ENCODE measurements at regions not wholly inside any gene's neighbourhood (a gene's known extent, or its start where the extent isn't known, plus 50 kb on each side); places are given as distances from the start of the nearest gene placed in this dataset.

GRCh38 chr5:114940709-114941108 is 229.0 kb downstream of the TRIM36 start:
- WGBS, 10 experiments, result 0 to 100% (median 37%) methylated on average over 1 of the region's 1 CpG
- no peak overlapping the region for H3K27ac ChIP-seq
- in situ Hi-C loops (cut with MboI; ENCODE audit: low pct_unique_long_range_greater_than_20kb in 2 of 9, low sequenced_read_pairs in 9 of 9, unreplicated experiment in 9 of 9), result no loop called here

DNA sequence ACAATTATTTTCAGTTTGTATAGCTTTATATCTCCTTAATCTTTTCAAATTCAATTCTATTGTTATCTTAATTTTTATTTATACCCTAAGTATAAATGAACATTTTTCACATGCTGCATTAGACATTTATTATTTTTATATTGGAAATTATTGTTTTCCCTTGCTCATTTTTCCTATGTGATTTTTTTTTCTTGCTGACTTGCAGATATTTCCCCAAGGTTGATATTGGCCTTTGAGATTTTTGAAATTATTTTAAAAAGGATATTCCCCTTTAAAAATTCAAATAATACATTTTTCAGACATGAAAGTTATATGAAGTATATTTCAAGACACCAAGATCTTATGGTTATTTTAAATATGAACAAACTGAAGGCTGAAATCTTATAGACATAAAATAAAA is 234.2 kb downstream of the TRIM36 start:
- in situ Hi-C loops (cut with MboI; ENCODE audit: low pct_unique_long_range_greater_than_20kb in 2 of 9, low sequenced_read_pairs in 9 of 9, unreplicated experiment in 9 of 9), result no loop called here
- no peak for ATAC-seq (replicated peaks in 6 of 8)
- H3K4me3 ChIP-seq, result no peak overlapping the region

More at GRCh38 chr5:114940709-114941108, 229.0 kb downstream of the TRIM36 start:
- ATAC-seq (replicated peaks in 6 of 8), result no peak
- no peaks in the 10 kb centered on the region for H3K4me1 ChIP-seq (replicated peaks in 1 of 2)
- H3K4me3 ChIP-seq, result no peak overlapping the region

GRCh38 chr5:114928644-114929462 is 240.9 kb downstream of the TRIM36 start:
- 8 to 90% (median 71%) methylated on average over 1 to 11 of the region's 32 CpGs; no CpG with 5 or more reads in 4 of the 10 experiments for WGBS, 10 experiments
- Histone ChIP-seq H3K4me3 (no peak overlapping the region), H3K4me1 (replicated peaks in 1 of 2) (no peaks in the 10 kb centered on the region), H3K27ac (no peak overlapping the region)
- in situ Hi-C loops (cut with MboI; ENCODE audit: low pct_unique_long_range_greater_than_20kb in 2 of 9, low sequenced_read_pairs in 9 of 9, unreplicated experiment in 9 of 9), result no loop called here
- ATAC-seq (replicated peaks in 6 of 8), result no peak

More for the DNA sequence above, 234.2 kb downstream of the TRIM36 start:
- Histone ChIP-seq H3K4me1 (replicated peaks in 1 of 2) (no peaks in the 10 kb centered on the region), H3K27ac (no peak overlapping the region)

DNA sequence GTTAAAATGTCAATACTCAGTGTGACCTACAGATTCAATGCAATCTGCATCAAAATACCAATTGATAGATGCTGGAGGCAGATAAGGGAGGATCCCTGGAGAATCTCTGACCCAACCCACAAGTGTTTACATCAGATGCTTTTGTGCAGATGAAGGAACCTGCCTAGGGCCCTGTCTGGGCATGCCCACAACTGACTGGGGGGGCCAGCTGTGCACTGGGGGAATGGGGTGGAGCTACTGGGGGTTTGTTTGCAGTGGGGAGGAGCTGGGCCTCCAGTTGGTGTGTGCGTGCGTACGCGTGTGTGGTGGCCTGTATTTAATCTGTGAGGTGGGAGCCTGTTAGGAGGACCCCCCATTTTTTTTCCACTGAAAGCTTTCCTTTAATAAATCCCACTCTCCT is 244.9 kb downstream of the TRIM36 start:
- 90% methylated on average over 2 of the region's 4 CpGs; no CpG with 5 or more reads in 9 of the 10 experiments for whole genome bisulfite sequencing, 10 experiments
- Histone ChIP-seq H3K4me3 (no peak overlapping the region), H3K27ac (no peak overlapping the region), H3K4me1 (replicated peaks in 1 of 2) (no peaks in the 10 kb centered on the region)
- in situ Hi-C loops (cut with MboI; ENCODE audit: low pct_unique_long_range_greater_than_20kb in 2 of 9, low sequenced_read_pairs in 9 of 9, unreplicated experiment in 9 of 9), result no loop called here
- ATAC-seq (replicated peaks in 6 of 8), result peak in 1 of 8 experiments; percentile 74

DNA sequence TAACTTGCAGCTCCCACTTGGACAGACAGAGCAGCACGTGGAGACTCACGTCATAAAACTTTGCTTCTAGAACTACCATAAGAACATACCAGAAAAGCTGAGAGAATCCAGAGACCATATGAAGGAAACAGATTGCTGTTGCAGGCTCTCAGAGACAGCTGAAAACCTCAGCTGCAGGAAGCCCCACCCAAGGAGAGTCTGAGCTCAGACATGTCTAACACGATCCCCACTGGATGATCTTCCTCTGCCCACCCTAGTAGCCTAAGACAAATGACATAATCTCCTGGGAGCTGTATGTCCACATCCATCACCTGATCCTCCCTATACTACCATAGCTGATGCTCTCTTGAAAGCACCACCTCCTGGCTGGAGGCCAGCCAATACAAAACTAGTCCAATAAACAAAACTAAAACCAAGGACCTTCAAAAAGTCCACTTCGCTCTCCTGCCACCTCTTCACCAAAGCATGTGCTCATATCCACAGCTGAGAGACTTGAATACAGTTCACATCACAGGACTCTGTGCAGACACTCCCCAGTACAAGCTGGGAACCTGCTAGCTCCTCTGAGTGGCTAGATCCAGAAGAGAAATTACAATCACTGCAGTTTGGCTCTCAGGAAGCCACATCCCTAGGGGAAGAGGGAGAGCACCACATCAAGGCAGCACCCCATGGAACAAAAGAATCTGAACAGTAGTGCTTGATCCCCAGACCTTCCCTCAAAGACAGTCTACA is 257.4 kb downstream of the TRIM36 start:
- whole genome bisulfite sequencing, 10 experiments, result 0 to 80% (median 60%) methylated on average over 2 to 4 of the region's 4 CpGs; no CpG with 5 or more reads in 2 of the 10 experiments
- Histone ChIP-seq H3K4me3 (no peak overlapping the region), H3K27ac (no peak overlapping the region), H3K4me1 (replicated peaks in 1 of 2) (no peaks in the 10 kb centered on the region)
- peak in 2 of 8 experiments; percentile 79 to 97 for ATAC-seq (replicated peaks in 6 of 8)
- in situ Hi-C loops (cut with MboI; ENCODE audit: low pct_unique_long_range_greater_than_20kb in 2 of 9, low sequenced_read_pairs in 9 of 9, unreplicated experiment in 9 of 9), result no loop called here

DNA sequence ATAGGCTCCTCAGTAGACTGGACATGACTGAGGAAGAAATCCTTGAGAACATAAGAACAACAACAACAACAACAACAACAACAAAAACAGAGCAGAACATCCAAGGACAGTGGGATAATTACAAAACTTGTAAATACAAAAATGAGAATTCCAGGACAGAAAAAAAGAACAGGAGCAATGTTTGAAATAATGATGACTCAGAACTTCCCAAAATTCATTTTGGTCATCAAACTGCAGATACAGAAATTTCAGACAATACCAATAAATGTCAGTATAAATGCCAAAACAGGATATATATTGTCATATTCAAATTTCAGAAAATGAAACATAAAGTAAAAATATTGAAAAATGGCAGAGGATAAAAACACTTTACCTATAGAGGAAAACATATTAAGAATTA is 259.0 kb downstream of the TRIM36 start:
- no peak for ATAC-seq (replicated peaks in 6 of 8)
- no peaks in the 10 kb centered on the region for H3K4me1 ChIP-seq (replicated peaks in 1 of 2)
- in situ Hi-C loops (cut with MboI; ENCODE audit: low pct_unique_long_range_greater_than_20kb in 2 of 9, low sequenced_read_pairs in 9 of 9, unreplicated experiment in 9 of 9), result no loop called here
- H3K4me3 ChIP-seq, result no peak overlapping the region
- no peak overlapping the region for H3K27ac ChIP-seq

GRCh38 chr5:114909424-114909823 is 260.3 kb downstream of the TRIM36 start:
- WGBS, 10 experiments, result 32 to 100% (median 85%) methylated on average over 1 to 2 of the region's 2 CpGs
- no peak overlapping the region for H3K4me3 ChIP-seq
- no peak for ATAC-seq (replicated peaks in 6 of 8)
- in situ Hi-C loops (cut with MboI; ENCODE audit: low pct_unique_long_range_greater_than_20kb in 2 of 9, low sequenced_read_pairs in 9 of 9, unreplicated experiment in 9 of 9), result no loop called here
- no peak overlapping the region for H3K27ac ChIP-seq
- H3K4me1 ChIP-seq (replicated peaks in 1 of 2), result no peaks in the 10 kb centered on the region

DNA sequence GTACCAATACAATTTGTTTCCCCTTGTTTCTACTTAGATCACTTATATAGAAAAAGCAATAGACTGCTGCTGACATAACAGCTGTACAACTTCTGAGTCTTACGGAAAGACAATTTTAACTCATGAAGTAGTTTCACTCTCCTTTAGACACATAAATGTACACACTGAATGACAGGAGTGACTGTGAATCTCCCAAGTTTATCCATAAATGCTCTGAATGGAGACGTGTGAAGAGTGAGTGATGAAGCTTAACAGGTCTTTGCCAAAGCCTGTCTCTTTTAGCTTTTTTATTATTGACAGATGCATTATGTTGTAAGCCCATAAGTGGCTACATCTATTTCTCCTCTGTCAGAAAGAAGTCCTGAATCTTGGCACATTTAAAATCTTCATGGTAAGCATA is 265.9 kb downstream of the TRIM36 start:
- in situ Hi-C loops (cut with MboI; ENCODE audit: low pct_unique_long_range_greater_than_20kb in 2 of 9, low sequenced_read_pairs in 9 of 9, unreplicated experiment in 9 of 9), result no loop called here
- Histone ChIP-seq H3K27ac (no peak overlapping the region), H3K4me3 (no peak overlapping the region), H3K4me1 (replicated peaks in 1 of 2) (no peaks in the 10 kb centered on the region)
- 0 to 100% (median 84%) methylated on average over 1 to 2 of the region's 2 CpGs; no CpG with 5 or more reads in 2 of the 10 experiments for WGBS, 10 experiments
- ATAC-seq (replicated peaks in 6 of 8), result no peak

GRCh38 chr5:114898602-114899001 is 271.1 kb downstream of the TRIM36 start:
- H3K4me3 ChIP-seq, result no peak overlapping the region
- H3K27ac ChIP-seq, result no peak overlapping the region
- 0 to 94% (median 80%) methylated on average over 1 to 2 of the region's 2 CpGs; no CpG with 5 or more reads in 4 of the 10 experiments for WGBS, 10 experiments
- peak in 1 of 8 experiments; percentile 34 for ATAC-seq (replicated peaks in 6 of 8)
- in situ Hi-C loops (cut with MboI; ENCODE audit: low pct_unique_long_range_greater_than_20kb in 2 of 9, low sequenced_read_pairs in 9 of 9, unreplicated experiment in 9 of 9), result no loop called here
- H3K4me1 ChIP-seq (replicated peaks in 1 of 2), result no peaks in the 10 kb centered on the region

GRCh38 chr5:114883675-114884074 is 286.0 kb downstream of the TRIM36 start:
- Histone ChIP-seq H3K4me3 (no peak overlapping the region), H3K27ac (no peak overlapping the region), H3K4me1 (replicated peaks in 1 of 2) (no peaks in the 10 kb centered on the region)
- in situ Hi-C loops (cut with MboI; ENCODE audit: low pct_unique_long_range_greater_than_20kb in 2 of 9, low sequenced_read_pairs in 9 of 9, unreplicated experiment in 9 of 9), result no loop called here
- 0 to 100% (median 70%) methylated on average over 1 to 2 of the region's 2 CpGs; no CpG with 5 or more reads in 6 of the 10 experiments for WGBS, 10 experiments
- ATAC-seq (replicated peaks in 6 of 8), result no peak

DNA sequence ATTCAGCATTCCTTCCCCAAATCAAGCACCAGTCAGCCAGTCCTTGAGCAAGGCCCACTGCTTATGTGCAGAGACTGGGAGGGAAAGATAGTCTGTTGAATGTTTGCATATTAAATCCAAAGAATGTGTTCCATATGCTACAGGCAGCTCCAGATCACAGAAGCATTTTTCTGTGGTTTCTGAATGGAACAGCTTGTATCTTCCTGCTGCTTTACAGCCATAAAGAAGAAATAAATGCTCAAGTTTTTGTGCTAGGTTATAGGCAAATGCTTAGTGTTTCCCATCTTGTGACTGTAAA is 310.3 kb downstream of the TRIM36 start:
- H3K27ac ChIP-seq, result no peak overlapping the region
- in situ Hi-C loops (cut with MboI; ENCODE audit: low pct_unique_long_range_greater_than_20kb in 2 of 9, low sequenced_read_pairs in 9 of 9, unreplicated experiment in 9 of 9), result no loop called here
- ATAC-seq (replicated peaks in 6 of 8), result peak in 3 of 8 experiments; percentile 41 to 84 (median 59)
- H3K4me3 ChIP-seq, result no peak overlapping the region
- no peaks in the 10 kb centered on the region for H3K4me1 ChIP-seq (replicated peaks in 1 of 2)

DNA sequence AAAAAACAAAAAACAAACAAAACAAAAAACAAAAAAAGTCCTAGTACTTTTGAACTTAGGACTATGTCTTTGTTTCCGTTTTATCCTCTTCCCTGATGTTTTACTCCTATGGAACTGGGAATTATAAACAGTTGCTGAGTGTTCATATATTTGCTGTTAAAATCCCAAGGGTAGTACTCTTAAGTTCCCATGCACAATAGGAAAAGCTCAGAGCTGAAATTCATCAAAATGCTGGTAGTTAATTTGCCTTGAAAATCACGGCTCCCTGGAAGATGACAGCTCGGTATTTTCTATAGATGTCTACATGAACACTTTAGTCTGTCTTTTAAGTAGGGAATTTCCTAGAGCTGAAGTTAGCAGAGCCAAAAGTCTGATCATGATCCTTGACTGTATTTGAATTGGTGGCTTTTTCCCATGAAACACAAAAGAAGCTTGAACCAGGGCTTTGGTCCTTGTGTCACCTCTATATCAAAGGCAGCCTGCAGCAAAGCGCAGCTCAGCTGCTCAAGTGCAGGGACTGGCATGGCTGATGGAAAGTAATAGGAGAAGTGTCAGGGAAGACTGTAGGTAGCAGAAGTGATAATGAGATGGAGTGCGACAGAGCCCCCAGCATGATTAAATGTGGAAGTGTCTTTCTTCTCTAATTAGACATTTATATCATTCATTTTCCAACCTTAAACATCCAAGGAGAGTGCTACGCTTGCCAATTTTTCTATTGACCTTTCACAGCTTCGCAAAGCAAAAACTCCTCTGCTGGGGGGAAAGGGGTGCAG is 310.9 kb downstream of the TRIM36 start:
- no peak for ATAC-seq (replicated peaks in 6 of 8)
- Histone ChIP-seq H3K4me1 (replicated peaks in 1 of 2) (no peaks in the 10 kb centered on the region), H3K4me3 (no peak overlapping the region), H3K27ac (no peak overlapping the region)
- WGBS, 10 experiments, result 20 to 94% (median 69%) methylated on average over 1 to 7 of the region's 7 CpGs
- in situ Hi-C loops (cut with MboI; ENCODE audit: low pct_unique_long_range_greater_than_20kb in 2 of 9, low sequenced_read_pairs in 9 of 9, unreplicated experiment in 9 of 9), result no loop called here

- Histone ChIP-seq H3K4me3 (no peak overlapping the region), H3K4me1 (replicated peaks in 1 of 2) (no peaks in the 10 kb centered on the region), H3K27ac (no peak overlapping the region)
- WGBS, 10 experiments, result 6 to 100% (median 84%) methylated on average over 1 to 15 of the region's 22 CpGs
- peak in 3 of 8 experiments; percentile 83 to 95 (median 93) for ATAC-seq (replicated peaks in 6 of 8)
- in situ Hi-C loops (cut with MboI; ENCODE audit: low pct_unique_long_range_greater_than_20kb in 2 of 9, low sequenced_read_pairs in 9 of 9, unreplicated experiment in 9 of 9), result no loop called here
Measured at GRCh38 chr5:114857941-114858551, 311.7 kb downstream of the TRIM36 start.

Data from motor neuron (in vitro differentiated cells).